Pancreas (tissue), 10 donors: ENCODE measurements at regions not wholly inside any gene's neighbourhood (a gene's known extent, or its start where the extent isn't known, plus 50 kb on each side); places are given as distances from the start of the nearest gene placed in this dataset.

Source experiments
- ATAC-seq, 4 donors: fragments of 200-7000 bp; cut with Tn5 transposase; one replicate each; pipeline versions ENCODE4 v1.8.0 to v1.9.1; 2020; ENCODE audit warnings: mild to moderate bottlenecking in 4 of 4, moderate library complexity in 4 of 4
- DNase-seq, 6 donors: peaks; one replicate each; pipeline ENCODE4 v3.0.0-alpha.2; 2020
- FAIRE-seq: peaks from 2 replicates; lab custom pipeline; 2012; peaks lifted over from hg19 to GRCh38; lab: Jason Lieb, UNC
- H3K27ac ChIP-seq, 4 donors: fragments of 200-600 bp; sonication (generic); 1 replicate in 3 of 4; 2 replicates in 1 of 4; pipeline versions ENCODE4 v1.5.0 to v1.8.0; 2020
- H3K27me3 ChIP-seq, 4 donors: fragments of 200-600 bp; one replicate each; pipeline ENCODE4 v1.8.0; 2021
- H3K36me3 ChIP-seq, 3 donors: fragments of 200-600 bp; sonication (generic) in 1 of 3; one replicate each; pipeline versions ENCODE4 v1.5.0 to v1.8.0; 2020 to 2021
- H3K4me1 ChIP-seq, 3 donors: fragments of 200-600 bp; one replicate each; pipeline ENCODE4 v1.8.0; 2021
- H3K4me3 ChIP-seq, 4 donors: fragments of 200-600 bp; sonication (generic) in 2 of 4; one replicate each; pipeline versions ENCODE4 v1.5.0 to v1.8.0; 2020 to 2021
- H3K9me3 ChIP-seq, 4 donors: fragments of 200-600 bp; one replicate each; pipeline ENCODE4 v1.8.0; 2021
- CTCF ChIP-seq, 4 donors: fragments of 200-600 bp; sonication (generic) in 3 of 4; IDR thresholded peaks; one replicate each; pipeline versions ENCODE4 v1.5.0 to v1.8.0; 2021; ENCODE audit warnings: antibody characterized with exemption in 4 of 4
- WGBS, 2 donors: extraction: QIAGEN DNeasy Blood & Tissue Kit; methylation state at CpG; one replicate each; pipeline ENCODE4 v1.1.7; 2013; 5-methylcytosine and 5-hydroxymethylcytosine counted together
- intact Hi-C, 3 donors: fragments of 100-400 bp; cut with DNase I; formaldehyde crosslinking; loops; one replicate each; pipeline versions ENCODE4 v1.11.1 to v1.14.2; 2022
- donor health status: healthy with polysubstance abuse.
- donor health status: DM: no; HTN: no; CAD: no; lungs with moderate emphysema.
- donor health status: DM: no; HTN: no; CAD: no.
- donor health status: control.
- donor health status: control.
- donor health status: Bipolar disorder and iron deficiency.
- donor health status: DM: yes; HTN: yes; CAD: no.
- donor health status: DM: no; HTN: no; CAD: no.
- donor health status: DM: no; HTN: no; CAD: no.
- donor health status: DM: yes; HTN: yes; CAD: no.

- 80 to 86% methylated on average over 1 of the region's 1 CpG for WGBS, 2 donors
- no peak for TF ChIP-seq CTCF (IDR thresholded peaks at IDR 0.05)
- Histone ChIP-seq H3K27ac (no peak overlapping the region), H3K27me3 (no peaks in the 10 kb centered on the region), H3K4me1 (no peaks in the 10 kb centered on the region), H3K4me3 (no peak overlapping the region), H3K9me3 (no peaks in the 10 kb centered on the region), H3K36me3 (no peaks in the 10 kb centered on the region)
- ATAC-seq (no peak), DNase-seq (no peak), FAIRE-seq (no peak)
- intact Hi-C loops: no loop called here
Observed at GRCh38 chr9:20256284-20256948, 365.9 kb downstream of the MLLT3 start.

DNA sequence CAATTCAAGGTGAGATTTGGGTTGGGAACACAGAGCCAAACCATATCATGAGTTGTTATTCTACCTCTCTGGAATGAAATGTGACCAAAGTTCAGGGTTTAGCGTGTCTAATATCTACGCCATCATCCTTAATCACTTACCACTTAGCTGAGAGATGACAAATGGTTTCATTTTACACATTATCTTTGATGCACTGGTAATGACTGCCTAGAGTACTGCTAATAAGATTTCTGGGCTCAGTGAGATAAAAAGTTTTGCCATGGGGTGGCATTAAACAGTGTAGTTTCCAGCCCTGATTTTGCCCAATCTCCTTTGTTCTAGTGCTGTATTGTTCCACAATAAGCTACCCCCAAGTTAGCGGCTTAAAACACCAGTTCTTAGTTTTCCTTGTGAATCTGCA lies 367.2 kb downstream of the MLLT3 start:
- DNase-seq: no peak
- H3K9me3 ChIP-seq: no peaks in the 10 kb centered on the region
- ATAC-seq: no peak
- no peak for FAIRE-seq
- no peaks in the 10 kb centered on the region for H3K27me3 ChIP-seq
- TF ChIP-seq CTCF (IDR thresholded peaks at IDR 0.05): no peak
- H3K27ac ChIP-seq: no peak overlapping the region
- H3K36me3 ChIP-seq: no peaks in the 10 kb centered on the region
- no peaks in the 10 kb centered on the region for H3K4me1 ChIP-seq
- intact Hi-C loops: no loop called here
- no peak overlapping the region for H3K4me3 ChIP-seq
- 76 to 78% methylated on average over 3 of the region's 3 CpGs for WGBS, 2 donors

GRCh38 chr9:20253635-20254034 lies 368.7 kb downstream of the MLLT3 start:
- no peak for DNase-seq
- H3K9me3 ChIP-seq: no peaks in the 10 kb centered on the region
- no peak overlapping the region for H3K4me3 ChIP-seq
- H3K36me3 ChIP-seq: no peaks in the 10 kb centered on the region
- H3K27ac ChIP-seq: no peak overlapping the region
- intact Hi-C loops: no loop called here
- WGBS, 2 donors: 87 to 92% methylated on average over 5 of the region's 5 CpGs
- H3K27me3 ChIP-seq: no peaks in the 10 kb centered on the region
- no peaks in the 10 kb centered on the region for H3K4me1 ChIP-seq
- FAIRE-seq: no peak
- no peak for ATAC-seq
- TF ChIP-seq CTCF (IDR thresholded peaks at IDR 0.05): no peak

DNA sequence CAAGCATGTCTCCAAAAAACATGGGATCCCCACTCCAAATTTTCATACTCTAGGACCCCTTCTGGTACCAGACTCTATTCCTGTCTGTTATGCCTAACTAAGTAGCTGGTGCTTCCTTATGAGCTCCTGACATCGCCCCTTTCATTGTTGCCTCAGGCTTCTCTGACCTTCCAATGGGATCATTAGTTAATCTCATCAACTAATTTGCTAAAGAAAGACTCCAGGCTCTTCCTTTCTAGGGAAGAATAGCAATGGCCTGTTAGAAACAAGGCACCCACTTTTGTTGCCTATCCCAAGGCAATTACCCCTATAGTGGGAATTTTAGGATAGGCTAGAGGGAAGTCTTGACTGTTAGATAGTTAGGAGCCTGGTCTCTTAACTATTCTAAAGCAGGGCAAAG lies 369.5 kb downstream of the MLLT3 start:
- intact Hi-C loops: no loop called here

More for the DNA sequence above, 369.5 kb downstream of the MLLT3 start:
- H3K9me3 ChIP-seq: no peaks in the 10 kb centered on the region
- WGBS, 2 donors: 95% methylated on average over 1 of the region's 1 CpG
- no peaks in the 10 kb centered on the region for H3K27me3 ChIP-seq
- H3K27ac ChIP-seq: no peak overlapping the region
- H3K4me1 ChIP-seq: no peaks in the 10 kb centered on the region
- DNase-seq (no peak), FAIRE-seq (no peak), ATAC-seq (no peak)
- no peak for TF ChIP-seq CTCF (IDR thresholded peaks at IDR 0.05)
- no peaks in the 10 kb centered on the region for H3K36me3 ChIP-seq
- no peak overlapping the region for H3K4me3 ChIP-seq
